NAMALWA (cell line): ENCODE measurements at regions not wholly inside any gene's neighbourhood (a gene's known extent, or its start where the extent isn't known, plus 50 kb on each side); places are given as distances from the start of the nearest gene placed in this dataset.
"Not testable (repeated sequence)": the region's sequence is repeated elsewhere in the genome, so short reads cannot be mapped to it uniquely, and the experiment has no call there.

Source experiments
- DNase-seq: peaks from one replicate; pipeline ENCODE4 v3.0.0-alpha.2; 2015; ENCODE audit warnings: low spot score

- DNase-seq: no peak
Measured at GRCh38 chr13:55981381-55981780, 1159.3 kb upstream of the PRR20A start.

GRCh38 chr13:55984026-55984425 lies 1156.7 kb upstream of the PRR20A start:
- DNase-seq: not testable (repeated sequence)

GRCh38 chr13:55990631-55991030 lies 1150.1 kb upstream of the PRR20A start:
- DNase-seq: no peak

- no peak for DNase-seq
Measured at GRCh38 chr13:55991666-55992065, 1149.1 kb upstream of the PRR20A start.

GRCh38 chr13:55992145-55992544 lies 1148.6 kb upstream of the PRR20A start:
- DNase-seq: no peak

GRCh38 chr13:55999709-56000108 lies 1141.0 kb upstream of the PRR20A start:
- DNase-seq: no peak

- DNase-seq: no peak
Measured at GRCh38 chr13:56009418-56009817, 1131.3 kb upstream of the PRR20A start.

- DNase-seq: no peak
Measured at GRCh38 chr13:56012644-56013043, 1128.1 kb upstream of the PRR20A start.

DNA sequence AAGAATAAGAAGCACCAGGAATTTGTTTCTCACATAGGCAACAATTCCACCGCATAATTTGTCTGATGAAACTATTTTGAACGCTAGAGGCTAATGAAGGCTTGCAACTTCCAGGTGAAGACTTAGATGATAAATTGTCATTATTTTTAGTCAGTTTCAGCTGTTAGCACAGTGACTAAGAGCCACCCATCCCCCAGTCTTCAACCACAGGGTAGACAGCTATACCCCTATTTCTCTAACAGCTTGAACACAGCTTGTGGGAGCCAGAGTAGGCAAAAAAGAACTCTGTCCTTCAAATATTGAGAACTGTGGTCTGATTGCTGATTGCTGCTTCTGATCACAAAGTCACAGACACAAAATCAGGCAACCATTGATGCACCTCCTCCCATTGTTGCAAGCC lies 1124.8 kb upstream of the PRR20A start:
- DNase-seq: no peak

DNA sequence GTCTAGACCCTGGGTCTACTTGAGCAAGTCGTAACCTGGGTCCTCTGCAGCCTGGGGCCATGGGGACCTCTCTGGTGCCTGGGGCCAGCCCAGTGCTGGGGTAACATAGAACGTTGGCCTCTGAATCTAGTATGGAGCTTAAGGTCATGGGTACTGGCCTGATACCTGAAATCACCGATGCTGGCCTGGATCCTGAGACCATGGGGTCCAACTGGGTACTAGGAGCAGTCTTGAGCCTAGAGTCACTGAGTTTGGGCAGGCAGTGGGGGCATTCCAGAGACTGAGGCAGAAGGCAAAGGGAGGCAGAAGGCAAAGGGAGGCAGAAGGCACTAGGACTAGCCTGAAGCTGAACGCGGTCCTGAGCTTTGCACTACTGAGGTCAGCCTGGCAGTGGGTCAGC lies 1121.1 kb upstream of the PRR20A start:
- DNase-seq: no peak

GRCh38 chr13:56020425-56020824 lies 1120.3 kb upstream of the PRR20A start:
- DNase-seq: no peak

GRCh38 chr13:56039992-56040391 lies 1100.7 kb upstream of the PRR20A start:
- DNase-seq: no peak

GRCh38 chr13:56066321-56066720 lies 1074.4 kb upstream of the PRR20A start:
- no peak for DNase-seq

GRCh38 chr13:56102641-56103040 lies 1038.1 kb upstream of the PRR20A start:
- no peak for DNase-seq

DNA sequence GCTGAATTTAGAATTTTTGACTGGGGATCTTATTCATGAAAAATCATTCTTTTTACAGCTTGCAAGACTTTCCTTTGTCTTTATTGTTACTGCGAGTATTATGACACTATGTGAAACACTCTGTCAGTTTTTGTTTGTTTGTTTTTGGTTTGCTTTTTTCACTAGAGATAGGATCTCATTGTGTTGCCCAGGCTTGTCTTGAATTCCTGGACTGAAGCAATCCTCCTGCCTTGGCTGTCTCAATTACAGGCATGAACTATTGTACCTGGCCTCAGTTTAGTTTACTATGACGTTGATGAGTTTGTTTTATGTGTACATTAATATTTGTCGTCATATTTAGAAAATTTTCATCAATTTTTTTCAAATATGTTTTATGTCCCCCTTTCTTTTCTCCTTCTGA lies 1030.0 kb upstream of the PRR20A start:
- DNase-seq: no peak

- no peak for DNase-seq
Measured at GRCh38 chr13:56134524-56134923, 1006.2 kb upstream of the PRR20A start.

DNA sequence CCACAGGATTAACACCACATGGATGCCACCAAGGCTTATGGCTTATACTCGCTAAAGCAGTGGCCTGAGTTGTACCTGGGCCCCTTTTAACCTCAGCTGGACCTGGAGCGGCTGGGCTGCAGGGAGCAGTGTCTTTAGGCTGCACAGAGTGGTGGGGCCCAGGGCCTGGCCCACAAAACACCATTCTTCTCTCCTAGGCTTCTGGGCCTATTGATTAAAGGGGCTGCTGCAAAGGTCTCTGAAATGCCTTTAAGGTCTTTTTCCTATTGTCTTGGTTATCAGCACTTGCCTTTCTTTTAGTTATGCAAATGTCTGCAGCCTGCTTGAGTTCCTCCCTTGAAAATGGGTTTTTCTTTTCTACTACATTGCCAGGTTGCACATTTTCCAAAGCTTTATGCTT lies 973.9 kb upstream of the PRR20A start:
- no peak for DNase-seq

- DNase-seq: no peak
Measured at GRCh38 chr13:56168581-56168980, 972.1 kb upstream of the PRR20A start.

DNA sequence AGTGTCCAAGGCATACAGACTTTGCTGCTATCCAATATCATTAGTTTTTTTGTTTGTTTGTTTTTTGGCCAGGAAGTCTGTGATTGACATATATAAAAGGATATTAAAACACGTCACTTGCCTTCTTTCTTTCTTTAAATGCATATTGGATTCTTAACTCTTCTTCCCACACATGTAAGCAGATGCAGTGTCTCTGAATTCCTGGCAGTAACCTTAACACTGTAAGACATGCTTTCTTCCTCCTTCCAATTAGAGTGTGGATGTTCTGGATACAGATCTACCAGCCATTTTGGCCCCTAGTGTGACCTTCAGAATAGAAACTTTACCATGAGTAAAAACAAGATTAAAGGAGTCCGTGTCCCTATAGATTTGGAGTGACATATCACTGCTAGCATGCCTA lies 967.4 kb upstream of the PRR20A start:
- DNase-seq: no peak

DNA sequence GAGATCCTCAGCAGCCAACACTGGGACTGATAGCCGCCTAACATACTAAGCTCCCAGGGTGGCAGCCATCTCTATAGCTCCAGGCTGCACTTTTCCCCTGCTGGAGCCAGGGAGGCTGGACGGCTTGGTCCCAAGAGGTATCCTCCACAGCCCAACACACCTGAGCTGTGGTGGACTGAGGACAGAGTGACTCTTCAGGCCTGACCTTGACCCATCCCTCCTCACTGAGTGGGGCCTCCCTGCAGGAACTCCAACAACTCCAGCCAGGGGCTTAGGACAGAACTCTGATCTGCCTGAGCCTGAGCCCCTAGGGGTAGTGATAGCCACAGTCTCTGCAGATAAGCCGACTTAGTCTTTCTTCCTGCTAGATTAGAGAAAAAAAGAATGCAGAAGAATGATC lies 958.1 kb upstream of the PRR20A start:
- DNase-seq: no peak

GRCh38 chr13:56187331-56187730 lies 953.4 kb upstream of the PRR20A start:
- no peak for DNase-seq

GRCh38 chr13:56188582-56188981 lies 952.1 kb upstream of the PRR20A start:
- not testable (repeated sequence) for DNase-seq

DNA sequence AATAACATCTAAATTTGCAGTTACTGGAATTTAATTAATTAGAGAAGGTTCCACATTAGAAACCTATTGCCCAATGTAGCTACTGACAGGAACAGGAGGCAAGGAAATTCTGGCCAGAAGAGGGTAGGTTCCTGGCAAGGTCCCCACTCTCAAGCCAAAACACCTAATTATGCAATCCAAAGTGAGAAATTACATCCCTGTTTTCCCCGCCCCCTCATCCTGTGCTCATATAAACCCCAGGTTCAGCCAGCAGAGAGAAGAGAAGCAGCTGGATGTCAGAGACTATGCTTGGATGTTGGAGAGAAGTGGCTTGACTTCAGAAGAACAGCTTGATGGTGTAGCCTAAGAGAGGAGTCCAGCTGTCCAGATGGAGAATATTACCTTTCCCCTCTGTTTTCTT lies 951.3 kb upstream of the PRR20A start:
- DNase-seq: no peak

DNA sequence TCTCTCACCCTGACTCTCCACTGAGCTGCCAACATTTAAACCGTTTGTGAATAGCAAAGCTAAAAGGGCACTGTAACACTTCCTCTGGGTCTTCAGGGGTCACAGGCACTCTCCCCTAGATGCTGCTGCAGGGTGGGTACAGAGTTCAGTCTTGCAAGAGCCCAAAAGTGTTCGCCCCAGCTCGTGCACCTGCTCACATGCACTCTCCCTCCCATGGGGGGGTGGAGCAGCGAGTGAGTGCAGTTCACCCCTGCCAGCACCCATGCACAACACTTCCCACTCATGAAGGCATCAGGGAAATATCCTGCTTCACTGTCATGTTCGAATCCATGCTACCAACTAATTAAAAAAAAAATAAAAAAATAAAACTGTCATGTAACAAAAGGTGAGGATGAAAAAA lies 950.7 kb upstream of the PRR20A start:
- no peak for DNase-seq

DNA sequence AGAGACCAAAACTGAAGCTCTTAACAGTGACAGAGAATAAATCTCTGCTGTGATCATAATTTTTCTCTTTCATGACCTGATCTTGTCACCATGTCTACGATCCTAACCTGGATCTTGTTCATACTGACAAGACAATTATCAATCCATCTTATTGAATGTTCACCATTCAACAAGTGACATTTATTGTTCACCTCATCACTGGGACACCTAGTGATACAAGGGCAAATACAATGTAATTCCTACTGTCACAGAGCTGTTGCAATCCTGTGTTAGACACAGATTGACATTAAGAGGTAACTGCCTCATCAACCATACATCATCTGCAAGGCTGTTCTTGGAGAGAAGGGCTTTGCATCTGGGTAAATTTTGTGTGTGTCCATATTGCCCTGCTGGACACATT lies 942.4 kb upstream of the PRR20A start:
- no peak for DNase-seq
